ENCODE measurements at regions not wholly inside any gene's neighbourhood (a gene's known extent, or its start where the extent isn't known, plus 50 kb on each side); places are given as distances from the start of the nearest gene placed in this dataset.

DNA sequence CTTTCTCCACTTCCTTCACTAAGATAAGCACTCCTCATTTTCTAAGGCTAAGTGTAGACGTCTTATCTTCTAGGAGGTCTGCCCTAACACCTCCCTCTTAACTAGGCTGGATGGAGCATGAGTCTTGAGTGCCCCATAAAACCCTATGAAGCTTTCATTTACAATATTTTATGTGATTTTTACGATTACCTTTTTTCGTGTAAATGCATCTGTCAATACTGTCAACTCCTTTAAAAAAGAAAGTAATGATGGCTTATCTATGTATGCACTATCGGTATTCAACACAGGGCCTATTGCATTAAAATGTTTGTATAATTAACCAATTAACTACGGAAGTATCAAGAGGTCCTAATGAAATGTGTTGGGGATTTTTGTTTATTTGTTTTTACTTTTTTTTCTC, 156.0 kb upstream of the FAM83B start:
- Mint-ChIP-seq H3K4me3 (no peak overlapping the region), H3K4me1 (ENCODE audit: low read depth in 2 of 2) (no peaks in the 10 kb centered on the region)

DNA sequence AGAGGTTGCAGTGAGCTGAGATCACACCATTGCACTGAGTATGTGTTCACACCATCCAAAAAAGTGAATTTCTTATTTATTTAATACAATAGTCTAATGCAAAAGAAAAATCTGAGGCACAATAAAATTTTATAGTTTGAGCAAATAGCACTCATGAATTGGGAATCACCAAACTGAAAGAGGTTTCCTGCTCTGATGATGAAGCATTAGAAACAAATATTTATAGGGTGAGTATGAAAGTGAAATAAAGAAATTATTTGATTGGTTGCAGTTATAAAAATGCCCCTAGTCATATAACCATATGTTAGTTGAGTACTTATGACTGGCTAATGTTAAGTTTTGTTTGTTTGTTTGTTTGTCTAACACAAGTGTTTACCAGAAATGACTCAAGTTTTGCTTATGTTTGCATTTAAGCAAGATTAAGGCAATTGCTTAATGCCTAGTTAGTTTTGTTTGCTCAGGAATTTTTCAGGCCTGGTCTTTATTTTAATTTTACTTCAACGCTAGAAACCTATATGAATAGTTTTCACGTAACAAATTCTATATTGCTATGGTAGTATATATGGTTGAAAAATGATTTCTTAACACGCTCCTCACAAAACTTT, 151.5 kb upstream of the FAM83B start:
- DNase-seq (no peak), ATAC-seq (replicated peaks) (no peak)
- Mint-ChIP-seq H3K4me3 (no peak overlapping the region), H3K36me3 (ENCODE audit: insufficient read depth) (no peaks in the 10 kb centered on the region), H3K27me3 (no peaks in the 10 kb centered on the region), H3K9me3 (peaks cover 9 to 12% of the 10 kb centered on the region in 2 donors), H3K27ac (no peak overlapping the region), H3K4me1 (ENCODE audit: low read depth in 2 of 2) (no peaks in the 10 kb centered on the region)

More for the DNA sequence above, 156.0 kb upstream of the FAM83B start:
- ATAC-seq (replicated peaks) (no peak), DNase-seq (no peak)
- Mint-ChIP-seq H3K27ac (no peak overlapping the region), H3K27me3 (no peaks in the 10 kb centered on the region), H3K9me3 (peaks cover 5 to 14% of the 10 kb centered on the region in 2 donors), H3K36me3 (ENCODE audit: insufficient read depth) (no peaks in the 10 kb centered on the region)

DNA sequence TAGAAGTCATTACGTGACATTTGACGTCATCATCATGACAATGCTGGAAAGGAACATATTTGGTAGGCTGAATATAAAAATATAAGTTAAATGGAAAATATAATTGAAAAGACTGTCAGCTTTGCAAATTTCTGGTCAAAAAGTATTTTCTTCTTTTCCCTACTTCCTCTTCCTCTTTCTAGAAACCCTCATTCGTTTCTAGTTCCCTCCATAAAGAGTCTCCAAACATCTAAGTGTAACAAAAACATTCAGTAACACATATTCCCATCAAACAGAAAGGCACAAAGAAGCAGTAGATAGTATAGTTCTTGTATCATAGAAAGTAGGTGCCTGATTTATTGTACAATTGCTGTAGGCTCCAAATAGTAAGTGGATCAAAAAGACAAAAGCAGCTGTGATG, 150.8 kb upstream of the FAM83B start:
- Mint-ChIP-seq H3K27ac (no peak overlapping the region), H3K9me3 (peaks cover 9 to 12% of the 10 kb centered on the region in 2 donors), H3K27me3 (no peaks in the 10 kb centered on the region), H3K36me3 (ENCODE audit: insufficient read depth) (no peaks in the 10 kb centered on the region), H3K4me1 (ENCODE audit: low read depth in 2 of 2) (no peaks in the 10 kb centered on the region), H3K4me3 (no peak overlapping the region)
- DNase-seq (no peak), ATAC-seq (replicated peaks) (no peak)

DNA sequence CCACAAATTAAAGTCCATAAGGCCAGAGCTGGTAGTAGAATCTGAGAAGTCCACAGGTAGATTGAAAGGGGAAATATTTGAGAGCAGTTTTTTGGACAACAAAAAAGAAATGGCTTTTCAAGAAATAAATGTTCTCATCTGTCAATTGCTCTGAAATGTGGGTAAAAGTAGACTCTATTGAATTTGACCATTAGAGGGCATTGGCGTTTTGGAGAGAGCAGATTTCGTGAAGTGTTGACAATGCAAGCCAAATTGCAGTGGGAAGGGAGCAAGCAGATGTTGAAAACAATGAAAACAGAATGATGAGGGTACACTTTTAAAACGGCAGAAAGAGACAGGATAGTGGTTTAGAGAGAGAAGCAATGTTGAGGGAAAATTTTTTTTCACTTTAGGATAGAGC, 149.1 kb upstream of the FAM83B start:
- H3K4me1 Mint-ChIP-seq (ENCODE audit: low read depth in 2 of 2), result no peaks in the 10 kb centered on the region
- H3K9me3 Mint-ChIP-seq, result peaks cover 7% of the 10 kb centered on the region in 2 donors
- H3K36me3 Mint-ChIP-seq (ENCODE audit: insufficient read depth), result no peaks in the 10 kb centered on the region

DNA sequence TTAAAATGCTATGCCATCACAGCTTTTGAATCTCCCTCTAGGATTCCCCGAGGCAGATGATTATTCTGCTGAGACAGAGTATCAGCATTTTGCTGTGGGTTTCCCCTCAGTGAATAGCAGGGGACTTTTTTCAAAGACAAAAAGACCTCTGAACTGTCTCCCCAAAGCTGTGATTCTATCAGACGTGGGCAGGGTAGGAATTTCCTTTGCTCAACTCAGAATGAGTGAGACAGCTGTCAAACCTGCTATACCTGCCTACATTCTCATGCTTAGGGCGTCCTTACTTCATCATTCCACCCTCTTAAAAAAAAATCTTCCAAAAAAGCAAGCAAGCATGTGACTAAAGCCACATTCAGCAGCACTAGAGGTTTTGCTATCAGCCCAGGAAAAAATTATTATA, 147.6 kb upstream of the FAM83B start:
- no peak overlapping the region for H3K27ac Mint-ChIP-seq
- DNase-seq (no peak), ATAC-seq (replicated peaks) (no peak)
- H3K4me1 Mint-ChIP-seq (ENCODE audit: low read depth in 2 of 2), result no peaks in the 10 kb centered on the region
- no peaks in the 10 kb centered on the region for H3K27me3 Mint-ChIP-seq
- H3K36me3 Mint-ChIP-seq (ENCODE audit: insufficient read depth), result no peaks in the 10 kb centered on the region
- no peak overlapping the region for H3K4me3 Mint-ChIP-seq
- peaks cover 7% of the 10 kb centered on the region in 2 donors for H3K9me3 Mint-ChIP-seq

More for the DNA sequence above, 149.1 kb upstream of the FAM83B start:
- H3K27ac Mint-ChIP-seq, result no peak overlapping the region
- ATAC-seq (replicated peaks) (no peak), DNase-seq (no peak)
- H3K4me3 Mint-ChIP-seq, result no peak overlapping the region
- no peaks in the 10 kb centered on the region for H3K27me3 Mint-ChIP-seq

DNA sequence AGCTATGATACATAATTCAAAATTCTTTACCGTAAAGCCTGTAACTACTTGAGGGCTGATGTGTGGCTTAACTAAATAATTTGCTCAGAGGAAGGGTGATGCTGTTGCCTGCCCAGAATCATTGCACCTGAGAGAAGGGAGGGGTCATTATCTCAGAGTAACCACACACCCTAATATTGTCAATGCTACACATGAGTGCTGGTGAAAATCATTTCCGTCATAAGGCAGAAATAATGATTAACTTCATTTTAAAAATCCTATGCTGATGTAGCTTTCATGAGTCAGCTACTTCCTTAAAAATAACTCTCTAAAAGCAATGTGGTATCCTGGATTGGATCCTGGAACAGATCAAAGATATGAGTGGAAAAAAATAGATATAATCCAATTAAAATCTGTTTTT, 146.4 kb upstream of the FAM83B start:
- DNase-seq (no peak), ATAC-seq (replicated peaks) (no peak)
- peaks cover 7% of the 10 kb centered on the region in 2 donors for H3K9me3 Mint-ChIP-seq
- no peaks in the 10 kb centered on the region for H3K27me3 Mint-ChIP-seq
- H3K36me3 Mint-ChIP-seq (ENCODE audit: insufficient read depth), result no peaks in the 10 kb centered on the region
- H3K4me1 Mint-ChIP-seq (ENCODE audit: low read depth in 2 of 2), result no peaks in the 10 kb centered on the region
- H3K4me3 Mint-ChIP-seq, result no peak overlapping the region
- no peak overlapping the region for H3K27ac Mint-ChIP-seq

DNA sequence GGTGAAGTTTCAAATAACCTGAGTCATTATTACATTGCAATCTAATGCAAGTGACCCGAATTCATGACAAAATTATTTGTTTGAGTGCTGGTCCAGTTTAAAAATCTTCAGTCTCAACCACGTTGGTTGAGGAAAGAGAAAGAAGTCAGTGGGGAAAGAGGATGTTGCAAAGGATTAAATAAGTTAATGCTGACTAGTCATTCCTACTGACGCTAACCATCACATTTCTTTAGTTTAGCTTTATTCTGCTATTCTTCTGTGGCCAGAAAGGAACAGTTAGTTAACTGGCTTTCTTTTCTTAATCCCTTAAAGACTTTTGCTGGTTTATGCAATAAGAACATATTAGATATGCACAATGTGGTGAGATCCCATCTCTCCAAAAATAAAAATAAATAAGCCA, 143.8 kb upstream of the FAM83B start:
- ATAC-seq (replicated peaks), result no peak
- Mint-ChIP-seq H3K4me1 (ENCODE audit: low read depth in 2 of 2) (no peaks in the 10 kb centered on the region), H3K27me3 (no peaks in the 10 kb centered on the region), H3K4me3 (no peak overlapping the region), H3K36me3 (ENCODE audit: insufficient read depth) (no peaks in the 10 kb centered on the region), H3K27ac (no peak overlapping the region), H3K9me3 (peaks cover under 1 to 1% of the 10 kb centered on the region in 2 donors)
- DNase-seq, result no peak

DNA sequence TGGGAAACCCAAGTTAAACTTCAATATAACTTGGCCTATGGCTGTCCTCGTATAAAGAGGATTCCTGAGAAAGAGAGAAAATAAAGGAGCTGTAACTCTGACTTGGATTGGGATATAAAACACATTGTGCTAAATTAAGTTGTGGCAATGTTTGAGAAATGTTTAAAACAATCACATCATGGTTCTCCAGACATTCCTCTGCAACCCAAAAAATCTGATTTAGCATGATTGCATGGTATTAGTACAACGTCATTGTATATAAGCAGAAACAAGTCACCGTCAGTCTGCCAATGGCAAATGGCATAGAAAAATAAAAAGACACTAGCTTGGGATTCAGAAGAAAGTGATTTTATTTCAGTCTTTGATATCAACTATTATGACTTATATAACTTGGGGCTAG, 140.2 kb upstream of the FAM83B start:
- no peak overlapping the region for H3K4me3 Mint-ChIP-seq
- no peaks in the 10 kb centered on the region for H3K27me3 Mint-ChIP-seq
- H3K36me3 Mint-ChIP-seq (ENCODE audit: insufficient read depth), result no peaks in the 10 kb centered on the region
- H3K27ac Mint-ChIP-seq, result no peak overlapping the region
- DNase-seq (no peak), ATAC-seq (replicated peaks) (no peak)
- H3K9me3 Mint-ChIP-seq, result peaks cover 0 to 1% of the 10 kb centered on the region in 2 donors
- no peaks in the 10 kb centered on the region for H3K4me1 Mint-ChIP-seq (ENCODE audit: low read depth in 2 of 2)

DNA sequence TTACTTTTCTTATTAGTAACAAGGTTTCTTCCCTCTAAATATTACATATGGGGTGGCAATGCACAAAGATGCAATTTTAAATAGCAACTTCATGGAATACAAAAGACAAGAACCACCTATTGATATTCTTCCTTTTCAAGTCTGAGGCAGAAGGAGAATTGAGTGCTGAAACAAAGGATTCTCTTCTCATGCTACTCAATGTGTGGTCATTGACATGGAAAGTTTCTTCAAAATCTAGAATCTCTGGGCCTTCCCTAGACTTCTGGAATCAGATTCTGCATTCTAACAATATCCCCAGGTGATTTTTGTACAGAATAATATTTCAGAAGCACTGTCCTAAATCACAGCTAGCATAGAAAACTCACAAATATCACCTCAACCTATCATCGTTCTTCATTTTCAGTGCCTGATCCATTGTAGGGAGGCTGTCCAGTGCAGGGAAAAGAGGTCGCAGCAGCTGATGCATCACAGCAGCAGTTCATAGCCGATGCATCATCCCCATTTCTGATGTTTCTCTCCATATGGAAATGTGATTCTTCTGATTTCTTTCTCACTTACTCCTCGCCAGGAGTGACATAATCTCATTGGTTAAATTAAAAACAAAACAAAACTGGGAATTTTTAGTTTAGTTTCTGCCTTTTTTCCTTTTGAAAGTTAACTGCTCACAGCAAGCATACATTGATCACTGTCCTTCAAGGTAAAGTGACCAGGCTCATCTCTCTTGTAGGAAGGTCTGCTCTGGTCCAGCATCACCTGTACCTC, 139.5 kb upstream of the FAM83B start:
- no peaks in the 10 kb centered on the region for H3K36me3 Mint-ChIP-seq (ENCODE audit: insufficient read depth)
- H3K9me3 Mint-ChIP-seq, result no peaks in the 10 kb centered on the region
- ATAC-seq (replicated peaks), result no peak
- H3K27me3 Mint-ChIP-seq, result no peaks in the 10 kb centered on the region
- no peak for DNase-seq
- no peak overlapping the region for H3K27ac Mint-ChIP-seq
- H3K4me3 Mint-ChIP-seq, result no peak overlapping the region
- no peaks in the 10 kb centered on the region for H3K4me1 Mint-ChIP-seq (ENCODE audit: low read depth in 2 of 2)

DNA sequence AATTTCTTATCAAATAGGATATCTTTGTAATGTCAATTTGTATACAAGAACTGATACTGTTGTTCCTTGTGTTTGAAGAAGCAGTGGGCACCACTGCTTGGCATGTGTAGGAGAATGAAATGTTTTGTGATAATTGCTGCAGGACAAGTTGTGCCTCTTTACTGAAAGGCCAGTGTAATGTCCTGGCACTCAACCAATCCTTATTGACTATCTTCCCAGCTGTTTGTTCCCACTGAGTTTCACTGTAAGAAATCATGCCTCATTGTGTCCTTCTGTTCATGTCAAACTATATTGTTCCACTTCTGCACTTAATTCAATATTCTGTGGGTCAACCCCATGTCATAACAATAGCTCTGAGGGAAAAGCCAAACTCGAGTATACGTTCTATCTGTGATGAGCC, 136.1 kb upstream of the FAM83B start:
- no peaks in the 10 kb centered on the region for H3K36me3 Mint-ChIP-seq (ENCODE audit: insufficient read depth)
- H3K27me3 Mint-ChIP-seq, result no peaks in the 10 kb centered on the region
- H3K4me1 Mint-ChIP-seq (ENCODE audit: low read depth in 2 of 2), result no peaks in the 10 kb centered on the region
- ATAC-seq (replicated peaks) (no peak), DNase-seq (no peak)
- no peak overlapping the region for H3K27ac Mint-ChIP-seq
- H3K4me3 Mint-ChIP-seq, result no peak overlapping the region
- peaks cover 0 to 1% of the 10 kb centered on the region in 2 donors for H3K9me3 Mint-ChIP-seq

DNA sequence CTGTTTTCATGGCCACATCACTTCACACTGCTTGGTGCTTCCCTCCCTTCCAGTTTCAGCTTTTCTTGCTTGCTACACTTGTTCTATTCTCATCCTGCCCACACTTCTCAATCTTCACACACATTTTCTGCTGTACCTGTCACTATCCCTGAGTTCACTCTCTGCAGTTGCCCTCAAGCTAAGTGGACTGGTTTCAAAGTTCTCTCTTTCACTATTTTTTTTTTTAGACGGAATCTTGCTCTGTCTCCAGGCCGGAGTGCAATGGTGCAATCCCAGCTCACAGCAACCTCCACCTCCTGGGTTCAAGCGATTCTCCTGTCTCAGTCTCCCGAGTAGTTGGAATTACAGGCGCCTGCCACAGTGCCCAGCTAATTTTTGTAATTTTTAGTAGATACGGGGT, 130.6 kb upstream of the FAM83B start:
- no peaks in the 10 kb centered on the region for H3K4me1 Mint-ChIP-seq (ENCODE audit: low read depth in 2 of 2)
- no peaks in the 10 kb centered on the region for H3K36me3 Mint-ChIP-seq (ENCODE audit: insufficient read depth)
- ATAC-seq (replicated peaks) (no peak), DNase-seq (no peak)
- H3K27me3 Mint-ChIP-seq, result no peaks in the 10 kb centered on the region
- H3K27ac Mint-ChIP-seq, result no peak overlapping the region
- peaks cover 0 to 8% of the 10 kb centered on the region in 2 donors for H3K9me3 Mint-ChIP-seq
- H3K4me3 Mint-ChIP-seq, result no peak overlapping the region

DNA sequence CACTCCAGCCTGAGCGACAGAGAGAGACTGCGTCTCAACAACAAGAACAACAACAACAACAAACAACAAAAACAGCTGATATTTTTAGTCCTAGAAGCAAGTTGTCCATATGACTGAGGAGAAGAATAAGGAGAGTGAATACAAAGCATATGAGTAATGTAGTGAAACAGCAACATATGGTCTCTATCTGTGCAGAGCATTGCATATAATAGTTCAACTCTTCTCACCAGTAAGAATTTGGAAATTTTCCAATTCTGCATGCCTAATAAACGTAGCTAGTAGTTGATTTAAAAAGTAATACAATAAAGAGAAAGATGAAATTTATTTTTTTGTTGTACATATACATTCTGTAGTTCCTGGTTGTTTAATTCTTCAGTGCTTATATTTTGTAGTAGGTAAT, 129.7 kb upstream of the FAM83B start:
- Mint-ChIP-seq H3K4me1 (ENCODE audit: low read depth in 2 of 2) (no peaks in the 10 kb centered on the region), H3K36me3 (ENCODE audit: insufficient read depth) (no peaks in the 10 kb centered on the region), H3K27me3 (no peaks in the 10 kb centered on the region), H3K9me3 (peaks cover 0 to 8% of the 10 kb centered on the region in 2 donors), H3K4me3 (no peak overlapping the region), H3K27ac (no peak overlapping the region)
- no peak for ATAC-seq (replicated peaks)
- no peak for DNase-seq

DNA sequence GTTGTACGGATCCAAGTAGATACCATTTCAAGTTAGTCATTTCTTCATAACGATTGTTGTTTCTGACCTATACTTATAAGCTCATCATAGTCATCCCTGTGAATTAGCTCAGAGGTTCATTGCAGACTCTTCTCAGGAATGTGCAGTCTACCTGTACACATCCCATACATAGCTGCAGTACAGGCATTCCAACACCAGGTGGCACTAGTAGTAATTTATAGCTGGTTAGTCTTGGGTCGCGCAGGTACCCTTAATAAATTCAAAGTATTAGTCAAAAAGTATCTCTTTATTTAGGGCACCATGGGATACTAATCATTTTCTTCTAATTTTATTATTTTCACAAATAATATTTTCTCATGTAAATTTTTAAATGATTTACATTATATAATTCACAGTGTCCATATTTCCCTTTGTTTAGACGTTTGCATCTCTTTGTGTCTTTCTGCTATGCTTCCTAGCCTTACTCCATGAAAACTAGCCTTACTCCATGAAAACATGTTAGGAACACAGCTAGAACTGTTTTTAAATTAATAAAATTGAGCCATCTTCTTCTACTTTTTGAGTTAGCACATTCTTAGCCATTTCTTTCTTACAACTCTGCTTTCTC, 128.6 kb upstream of the FAM83B start:
- peak in 1 of 3 experiments; percentile 11 for DNase-seq
- Mint-ChIP-seq H3K27me3 (no peaks in the 10 kb centered on the region), H3K4me1 (ENCODE audit: low read depth in 2 of 2) (no peaks in the 10 kb centered on the region), H3K9me3 (peaks cover 0 to 8% of the 10 kb centered on the region in 2 donors), H3K27ac (no peak overlapping the region), H3K4me3 (no peak overlapping the region), H3K36me3 (ENCODE audit: insufficient read depth) (no peaks in the 10 kb centered on the region)
- no peak for ATAC-seq (replicated peaks)

DNA sequence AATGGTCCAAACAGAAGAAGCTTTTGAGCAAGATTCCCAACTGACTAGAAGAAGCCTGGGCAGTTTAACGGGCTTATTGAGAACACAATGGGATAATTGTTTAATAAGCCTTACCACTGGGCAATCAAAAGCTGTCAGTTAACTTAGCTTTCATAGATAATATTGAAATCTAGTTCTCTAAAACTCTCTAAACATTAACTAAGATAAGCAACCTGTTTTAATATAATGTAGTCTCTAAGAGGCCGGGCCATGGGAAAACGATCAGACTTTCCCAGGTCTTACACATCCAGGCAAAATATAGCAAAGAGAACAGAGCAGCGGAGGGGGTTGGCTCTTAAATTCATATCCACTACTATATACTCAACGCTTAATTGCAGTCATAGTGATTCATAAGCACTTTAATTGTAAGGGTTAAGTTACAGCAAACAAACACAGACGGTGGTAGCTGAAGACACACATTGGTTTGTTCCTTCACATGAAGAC, 128.0 kb upstream of the FAM83B start:
- DNase-seq (no peak), ATAC-seq (replicated peaks) (no peak)
- H3K36me3 Mint-ChIP-seq (ENCODE audit: insufficient read depth), result no peaks in the 10 kb centered on the region
- H3K27ac Mint-ChIP-seq, result no peak overlapping the region
- no peak overlapping the region for H3K4me3 Mint-ChIP-seq
- H3K4me1 Mint-ChIP-seq (ENCODE audit: low read depth in 2 of 2), result no peaks in the 10 kb centered on the region
- H3K27me3 Mint-ChIP-seq, result no peaks in the 10 kb centered on the region
- H3K9me3 Mint-ChIP-seq, result peaks cover 0 to 8% of the 10 kb centered on the region in 2 donors
